Activated naive CD4-positive, alpha-beta T cell (primary cell): ENCODE measurements at regions not wholly inside any gene's neighbourhood (a gene's known extent, or its start where the extent isn't known, plus 50 kb on each side); places are given as distances from the start of the nearest gene placed in this dataset.
"Not testable (repeated sequence)": the region's sequence is repeated elsewhere in the genome, so short reads cannot be mapped to it uniquely, and the experiment has no call there.

Experiments used
- DNase-seq, 4 experiments: peaks; one replicate each; lab custom pipeline; 2025; lab: John Stamatoyannopoulos, UW

DNA sequence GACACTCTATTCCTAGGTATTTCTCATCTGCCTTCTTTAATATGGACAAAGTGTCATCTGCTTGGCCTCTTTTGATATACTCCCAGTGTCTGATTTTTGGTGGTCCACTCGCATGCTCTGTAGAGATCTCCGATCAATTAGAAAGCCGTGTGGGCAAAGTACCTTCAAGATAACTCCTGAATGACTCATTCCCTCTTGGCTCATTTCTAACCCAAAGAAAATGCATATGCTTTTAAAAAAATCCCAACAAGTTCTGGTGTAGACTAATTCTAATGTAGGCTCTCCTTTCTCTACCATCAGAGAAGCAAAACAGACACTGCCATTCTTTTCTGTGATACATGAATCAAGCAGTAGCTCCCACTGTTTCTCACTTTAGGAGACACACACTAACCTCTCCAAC is 714.9 kb upstream of the ADGRL3 start:
- no peak for DNase-seq

GRCh38 chr4:60487118-60487761 is 712.9 kb upstream of the ADGRL3 start:
- DNase-seq, result not testable (repeated sequence)

DNA sequence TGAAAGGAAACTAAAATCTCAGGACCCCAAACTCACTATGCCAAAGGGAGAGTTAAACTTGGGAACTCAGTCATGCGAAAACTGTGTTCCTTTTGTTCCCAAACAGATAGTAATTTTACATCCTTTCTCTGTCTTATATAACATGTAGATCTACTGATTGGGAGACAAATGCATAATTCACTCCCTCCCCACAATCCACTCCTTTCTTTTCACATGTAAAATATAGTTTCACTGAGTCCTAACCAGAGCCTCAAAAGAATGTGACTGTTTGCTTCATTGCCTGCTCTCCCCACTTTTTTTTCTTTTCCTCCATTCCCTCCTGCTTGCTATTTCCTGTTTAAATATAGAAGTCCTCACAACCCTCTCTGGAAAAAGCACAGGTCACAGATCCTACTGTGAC is 699.3 kb upstream of the ADGRL3 start:
- no peak for DNase-seq

- DNase-seq, result no peak
Measured at GRCh38 chr4:60502733-60503132, 697.4 kb upstream of the ADGRL3 start.

DNA sequence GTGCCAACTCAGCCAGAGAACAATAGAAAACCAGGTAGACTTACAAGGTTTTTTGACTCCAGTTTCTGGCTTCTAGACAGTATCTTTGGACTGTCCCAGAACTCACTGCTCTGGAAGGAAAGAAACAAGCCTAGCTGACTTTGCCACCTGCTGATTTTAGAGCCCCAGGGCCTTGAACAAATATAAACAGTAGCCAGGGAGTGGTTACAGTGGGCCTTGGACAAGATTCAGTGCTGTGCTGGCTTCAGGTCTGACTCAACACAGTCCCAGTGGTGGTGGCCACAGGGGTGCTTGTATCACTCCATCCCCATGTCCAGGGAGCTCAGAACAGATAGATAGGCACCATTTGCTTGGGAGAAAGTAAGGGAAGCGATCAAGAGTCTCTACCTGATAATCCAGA is 694.1 kb upstream of the ADGRL3 start:
- DNase-seq, result no peak

DNA sequence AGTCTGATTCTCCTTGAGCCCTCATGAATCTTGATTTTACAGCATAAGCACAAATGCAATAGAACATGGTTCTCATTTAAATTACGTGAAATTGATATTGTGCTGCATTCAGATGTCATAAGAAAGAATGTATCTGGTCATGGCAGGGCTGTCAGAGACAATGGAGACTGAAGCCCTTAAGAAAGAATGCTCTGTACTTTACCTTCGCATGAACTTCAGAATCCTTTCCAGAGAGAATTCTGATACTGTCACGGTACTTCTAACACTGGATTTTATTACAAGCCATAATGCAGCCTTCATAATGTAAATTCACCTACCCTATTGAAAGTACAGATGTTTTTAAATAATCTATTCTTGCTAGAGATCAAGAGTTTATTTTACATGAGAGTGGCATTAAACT is 677.9 kb upstream of the ADGRL3 start:
- DNase-seq, result no peak

GRCh38 chr4:60531776-60532379 is 668.2 kb upstream of the ADGRL3 start:
- DNase-seq, result no peak

DNA sequence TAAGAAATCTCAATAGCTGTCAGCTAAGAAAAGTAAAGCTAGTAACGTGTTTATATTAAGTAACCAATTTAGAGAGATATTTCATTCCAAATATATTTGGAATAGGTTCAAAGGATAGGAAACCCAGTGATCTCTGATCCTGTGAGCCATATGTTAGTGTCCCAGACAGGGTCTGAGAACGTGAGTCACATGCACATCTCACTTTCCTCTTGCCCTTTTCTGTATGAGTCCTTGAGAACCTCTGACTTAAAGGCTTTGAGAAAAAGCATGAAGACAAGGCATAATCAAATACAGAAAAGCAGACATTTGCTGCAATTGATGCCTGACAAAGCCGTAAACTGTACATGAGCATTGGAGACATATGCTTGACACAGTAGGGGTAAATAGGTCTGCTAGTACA is 655.1 kb upstream of the ADGRL3 start:
- DNase-seq, result no peak

DNA sequence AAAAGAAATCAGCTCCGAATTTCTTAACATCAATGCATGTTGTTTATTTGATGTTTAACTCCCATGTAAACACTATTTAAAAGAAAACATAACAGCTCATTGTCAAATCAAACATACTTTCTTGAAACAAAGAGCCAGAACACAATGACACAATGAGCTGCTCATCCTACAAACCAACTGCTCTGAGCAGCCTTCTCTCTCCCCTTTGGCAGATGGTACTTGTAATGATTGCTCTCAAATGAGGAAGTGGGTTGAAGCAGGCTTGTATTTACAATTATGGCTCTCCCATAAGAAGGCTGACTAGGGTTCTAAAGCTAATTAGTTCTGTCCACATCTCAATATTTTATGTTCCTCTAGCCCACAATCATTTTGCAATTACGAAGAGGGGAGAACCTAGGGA is 637.8 kb upstream of the ADGRL3 start:
- DNase-seq, result no peak

- DNase-seq, result no peak
Measured at GRCh38 chr4:60565558-60565957, 634.6 kb upstream of the ADGRL3 start.

DNA sequence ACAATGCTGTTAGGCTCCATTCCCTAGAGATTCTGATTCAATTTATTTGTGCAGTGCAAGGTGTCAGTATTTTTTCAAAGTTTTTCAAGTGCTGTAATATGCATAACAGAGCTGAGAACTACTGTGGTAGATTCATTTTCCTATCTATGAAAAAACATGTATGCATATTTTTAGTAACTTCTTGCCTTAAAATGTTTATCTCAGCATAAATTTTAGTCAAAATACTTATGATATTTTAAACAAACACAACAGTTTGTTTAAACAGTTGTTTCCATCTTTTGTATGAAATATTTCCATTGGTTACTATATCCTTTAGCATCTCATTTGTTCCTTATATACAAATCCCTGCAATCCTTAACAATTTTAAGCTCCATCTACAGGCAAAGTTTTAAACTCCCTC is 624.8 kb upstream of the ADGRL3 start:
- no peak for DNase-seq

DNA sequence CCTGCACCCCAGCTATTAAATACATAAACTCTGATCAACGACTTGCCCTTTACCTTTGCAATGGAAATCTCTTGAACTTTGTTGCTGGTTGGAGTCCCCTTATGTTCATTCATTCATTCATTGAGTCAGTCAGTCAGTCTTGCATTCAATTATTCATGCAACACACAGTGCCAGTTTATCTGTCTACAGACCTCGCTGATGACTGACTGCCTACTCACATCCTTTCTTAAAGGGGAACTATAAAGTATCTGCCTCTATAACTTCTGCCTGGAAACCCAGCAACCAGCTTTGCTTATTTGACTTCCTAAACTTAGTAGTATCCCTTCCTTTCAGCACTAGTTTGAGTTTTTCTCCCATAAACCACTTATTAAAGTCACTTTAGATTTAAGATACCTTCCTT is 620.8 kb upstream of the ADGRL3 start:
- DNase-seq, result no peak

- DNase-seq, result no peak
Measured at GRCh38 chr4:60581919-60582536, 618.1 kb upstream of the ADGRL3 start.

- no peak for DNase-seq
Measured at GRCh38 chr4:60588556-60588955, 611.6 kb upstream of the ADGRL3 start.

DNA sequence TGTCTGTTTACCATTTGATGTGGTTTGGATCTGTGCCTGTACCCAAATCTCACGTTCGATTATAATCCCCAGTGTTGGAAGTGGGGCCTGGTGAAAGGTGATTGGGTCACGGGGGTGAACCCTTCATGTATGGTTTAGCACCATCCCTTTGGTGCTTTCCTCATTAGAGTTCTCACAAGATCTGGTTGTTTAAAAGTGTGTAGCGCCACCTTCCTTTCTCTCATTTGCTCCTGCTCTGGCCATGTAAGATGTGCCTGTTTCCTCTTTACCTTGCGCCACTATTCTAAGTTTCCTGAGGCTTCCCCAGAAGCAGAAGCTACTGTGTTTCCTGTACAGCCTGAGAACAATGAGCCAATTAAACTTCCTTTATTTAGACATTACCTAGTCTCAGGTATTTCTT is 610.7 kb upstream of the ADGRL3 start:
- DNase-seq, result no peak

DNA sequence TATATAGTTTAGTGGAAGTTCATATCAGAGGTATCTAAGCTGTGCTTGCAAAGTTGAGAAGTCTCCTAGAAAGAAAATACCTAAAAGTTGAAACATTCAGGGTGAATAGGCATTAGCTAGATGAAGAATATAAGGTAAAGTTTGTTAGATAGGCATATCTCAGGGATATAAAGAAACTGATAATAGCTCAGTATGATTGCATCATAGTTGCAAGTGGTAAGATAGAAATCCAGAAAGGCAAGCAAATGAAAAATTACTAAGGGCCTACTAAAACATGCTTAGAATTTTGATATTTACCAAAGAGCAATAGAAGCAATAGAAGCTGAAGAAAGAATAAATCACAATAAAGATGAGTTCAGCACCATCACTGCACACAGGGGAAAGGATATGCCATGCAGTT is 610.0 kb upstream of the ADGRL3 start:
- no peak for DNase-seq

DNA sequence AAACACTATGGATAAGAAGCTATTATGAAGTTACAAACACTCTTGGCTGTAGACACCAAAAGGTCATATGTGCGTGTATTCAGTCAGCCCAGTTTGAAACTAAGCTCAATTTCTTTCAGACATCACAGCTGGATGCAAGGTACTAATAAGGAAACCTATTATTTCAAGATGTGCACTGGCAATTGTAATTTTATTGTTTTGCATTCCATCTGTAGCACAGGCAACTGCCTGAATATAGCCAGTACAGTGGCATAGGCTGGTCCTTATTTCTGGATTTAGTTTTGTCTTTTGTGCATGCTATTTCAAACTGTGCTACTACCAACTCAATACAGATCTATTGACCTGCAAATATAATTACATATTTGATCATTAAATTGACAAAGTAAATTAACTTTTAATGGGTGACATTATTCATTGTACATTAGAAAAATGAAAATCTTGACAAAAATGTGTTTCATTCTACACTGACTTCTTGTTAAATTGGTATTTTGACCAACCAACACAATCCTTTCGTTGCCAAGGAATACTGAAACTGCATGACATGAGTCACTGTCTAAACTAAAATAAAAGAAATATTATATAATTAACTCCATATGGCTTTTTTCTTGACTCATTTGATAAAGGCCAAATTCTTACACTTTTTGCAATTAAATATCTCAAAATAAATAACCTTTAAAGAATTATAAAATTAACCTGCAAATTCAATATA is 594.3 kb upstream of the ADGRL3 start:
- DNase-seq, result no peak

DNA sequence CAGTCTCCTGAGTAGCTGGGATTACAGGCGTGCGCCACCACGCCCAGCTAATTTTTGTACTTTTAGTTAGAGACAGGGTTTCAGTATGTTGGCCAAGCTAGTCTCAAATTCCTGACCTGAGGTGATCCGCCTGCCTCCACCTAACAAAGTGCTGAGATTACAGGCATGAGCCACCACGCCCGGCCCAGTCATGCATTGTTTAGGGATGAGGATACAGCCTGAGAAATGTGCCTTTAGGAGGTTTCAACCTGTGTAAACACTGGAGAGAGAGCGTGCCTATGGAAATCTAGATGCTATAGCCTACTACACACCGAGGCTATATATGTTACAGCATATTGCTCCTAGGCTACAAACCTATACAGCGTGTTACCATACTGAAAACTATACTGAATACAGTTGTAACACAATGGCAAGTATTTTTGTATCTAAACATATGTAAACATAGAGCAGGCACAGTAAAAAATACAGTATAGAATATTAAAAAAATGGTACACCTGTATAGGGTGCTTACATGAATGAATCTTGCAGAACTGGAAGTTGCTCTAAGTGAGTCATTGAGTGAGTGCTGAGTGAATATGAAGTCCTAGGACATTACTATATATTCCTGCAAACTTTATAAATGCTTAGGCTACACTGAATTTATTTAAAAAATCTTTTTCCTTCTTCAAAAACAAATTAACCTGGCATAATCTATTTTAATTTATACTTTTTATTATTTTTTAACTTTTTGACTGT is 588.2 kb upstream of the ADGRL3 start:
- DNase-seq, result no peak

- DNase-seq, result no peak
Measured at GRCh38 chr4:60617731-60618130, 582.4 kb upstream of the ADGRL3 start.

GRCh38 chr4:60619531-60620305 is 580.4 kb upstream of the ADGRL3 start:
- no peak for DNase-seq

DNA sequence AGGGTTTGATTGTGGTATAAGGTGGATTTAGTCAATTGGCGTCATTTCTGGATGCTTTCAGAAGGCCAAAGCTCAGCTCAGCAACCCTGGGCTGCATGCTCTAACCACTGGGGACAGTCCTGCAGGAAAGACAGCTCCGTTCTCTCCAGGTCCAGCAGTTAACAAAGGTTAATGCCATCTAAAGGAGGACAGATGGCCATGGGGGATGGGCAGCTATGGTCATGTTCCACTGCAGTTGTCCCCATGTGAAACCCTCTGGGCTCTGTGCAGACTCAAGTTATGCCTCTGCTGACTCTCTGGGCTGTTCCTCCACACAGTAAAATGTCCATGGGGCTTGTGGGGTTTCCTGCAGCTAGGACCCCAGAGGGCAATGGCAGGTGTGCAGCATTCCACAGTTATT is 562.1 kb upstream of the ADGRL3 start:
- no peak for DNase-seq

GRCh38 chr4:60648774-60649173 is 551.4 kb upstream of the ADGRL3 start:
- no peak for DNase-seq
